DOHH2 (cell line): ENCODE measurements at regions not wholly inside any gene's neighbourhood (a gene's known extent, or its start where the extent isn't known, plus 50 kb on each side); places are given as distances from the start of the nearest gene placed in this dataset.

Source experiments
- H3F3A ChIP-seq: fragments of 200-600 bp; sonication (generic), shearing (Covaris generic); 2 replicates; pipeline ENCODE4 v1.6.0; 2016; ENCODE audit warnings: antibody characterized with exemption, mild to moderate bottlenecking; ENCODE audit not compliant: control insufficient read depth, insufficient read depth
- H3K27ac ChIP-seq: fragments of 200-600 bp; sonication (generic); 2 replicates; pipeline ENCODE4 v1.5.1; 2014; ENCODE audit warnings: low read depth, mild to moderate bottlenecking, low read length, moderate library complexity
- H3K27me3 ChIP-seq: fragments of 200-600 bp; sonication (generic); 2 replicates; pipeline ENCODE4 v1.6.1; 2014; ENCODE audit warnings: mild to moderate bottlenecking, low read length, mixed read lengths; ENCODE audit not compliant: control insufficient read depth
- H3K36me3 ChIP-seq: fragments of 200-600 bp; sonication (generic); 2 replicates; pipeline ENCODE4 v1.6.1; 2014; ENCODE audit warnings: mild to moderate bottlenecking, low read length, moderate library complexity, mixed read lengths; ENCODE audit not compliant: control insufficient read depth
- H3K4me1 ChIP-seq: fragments of 200-600 bp; sonication (generic); 2 replicates; pipeline ENCODE4 v1.6.1; 2014; ENCODE audit warnings: mild to moderate bottlenecking, low read length, mixed read lengths; ENCODE audit not compliant: control insufficient read depth
- H3K4me2 ChIP-seq: fragments of 200-600 bp; sonication (generic); 2 replicates; pipeline ENCODE4 v1.6.0; 2014; ENCODE audit warnings: mild to moderate bottlenecking, low read length, moderate library complexity
- H3K4me3 ChIP-seq: fragments of 200-600 bp; sonication (generic); 2 replicates; pipeline ENCODE4 v1.5.1; 2014; ENCODE audit warnings: mild to moderate bottlenecking, low read length, mixed read lengths
- H3K79me2 ChIP-seq: fragments of 200-600 bp; sonication (generic); 2 replicates; pipeline ENCODE4 v1.6.1; 2014; ENCODE audit warnings: mild to moderate bottlenecking, low read length, mixed read lengths; ENCODE audit not compliant: control insufficient read depth
- H3K9me2 ChIP-seq: fragments of 200-600 bp; sonication (generic); replicated peaks from 2 replicates; pipeline ENCODE4 v1.6.1; 2014; ENCODE audit warnings: mild to moderate bottlenecking, low read length, mixed read lengths; ENCODE audit not compliant: control insufficient read depth
- H3K9me3 ChIP-seq: fragments of 200-600 bp; sonication (generic); 2 replicates; pipeline ENCODE4 v1.6.1; 2014; ENCODE audit warnings: antibody characterized with exemption, low read length, mixed read lengths; ENCODE audit not compliant: control insufficient read depth, insufficient read depth
- H4K20me1 ChIP-seq: fragments of 200-600 bp; sonication (generic); 2 replicates; pipeline ENCODE4 v1.6.0; 2014; ENCODE audit warnings: low read depth, mild to moderate bottlenecking, antibody characterized with exemption, low read length, moderate library complexity; ENCODE audit not compliant: control insufficient read depth, insufficient read depth
- EZH2phosphoT487 ChIP-seq: fragments of 200-600 bp; sonication (generic); IDR thresholded peaks from 2 replicates; pipeline ENCODE4 v1.6.1; 2017; ENCODE audit warnings: borderline replicate concordance, mild to moderate bottlenecking, antibody characterized with exemption, low read length, moderate library complexity, mixed read lengths
- TF ChIP-seq, protein P1 (sequence below): fragments of 200-600 bp; sonication (generic); IDR thresholded peaks from one replicate; pipeline ENCODE4 v1.5.1; 2014; ENCODE audit warnings: antibody characterized with exemption, mild to moderate bottlenecking, low read depth, low read length; ENCODE audit not compliant: poor library complexity, severe bottlenecking

DNA sequence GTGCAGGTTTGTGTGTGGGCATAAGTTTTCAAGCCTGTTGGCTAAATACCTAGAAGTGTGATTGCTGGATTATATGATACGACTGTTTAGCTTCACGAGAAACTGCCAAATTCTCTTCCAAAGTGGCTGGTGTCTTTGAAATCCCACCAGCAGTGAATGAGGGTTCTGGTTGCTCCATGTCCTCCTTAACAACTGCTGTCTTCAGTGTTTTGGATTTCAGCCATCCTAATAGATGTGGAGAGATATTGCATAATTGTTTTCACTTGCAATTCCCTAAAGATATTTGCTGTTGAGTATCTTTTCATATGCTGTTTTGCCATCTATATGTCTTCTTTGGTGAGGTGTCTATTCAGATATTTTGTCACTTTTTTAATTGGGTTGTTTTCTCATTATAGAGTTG, 390.5 kb downstream of the ZNF536 start:
- no peaks in the 10 kb centered on the region for H3K9me3 ChIP-seq
- H3K9me2 ChIP-seq = no peaks in the 10 kb centered on the region
- no peaks in the 10 kb centered on the region for H4K20me1 ChIP-seq
- no peaks in the 10 kb centered on the region for H3K36me3 ChIP-seq
- no peaks in the 10 kb centered on the region for H3K79me2 ChIP-seq
- H3K4me1 ChIP-seq = no peaks in the 10 kb centered on the region
- H3K4me2 ChIP-seq = no peak overlapping the region
- no peak overlapping the region for H3K4me3 ChIP-seq
- H3K27ac ChIP-seq = no peak overlapping the region
- no peaks in the 10 kb centered on the region for H3F3A ChIP-seq
- TF ChIP-seq, protein P1, sequence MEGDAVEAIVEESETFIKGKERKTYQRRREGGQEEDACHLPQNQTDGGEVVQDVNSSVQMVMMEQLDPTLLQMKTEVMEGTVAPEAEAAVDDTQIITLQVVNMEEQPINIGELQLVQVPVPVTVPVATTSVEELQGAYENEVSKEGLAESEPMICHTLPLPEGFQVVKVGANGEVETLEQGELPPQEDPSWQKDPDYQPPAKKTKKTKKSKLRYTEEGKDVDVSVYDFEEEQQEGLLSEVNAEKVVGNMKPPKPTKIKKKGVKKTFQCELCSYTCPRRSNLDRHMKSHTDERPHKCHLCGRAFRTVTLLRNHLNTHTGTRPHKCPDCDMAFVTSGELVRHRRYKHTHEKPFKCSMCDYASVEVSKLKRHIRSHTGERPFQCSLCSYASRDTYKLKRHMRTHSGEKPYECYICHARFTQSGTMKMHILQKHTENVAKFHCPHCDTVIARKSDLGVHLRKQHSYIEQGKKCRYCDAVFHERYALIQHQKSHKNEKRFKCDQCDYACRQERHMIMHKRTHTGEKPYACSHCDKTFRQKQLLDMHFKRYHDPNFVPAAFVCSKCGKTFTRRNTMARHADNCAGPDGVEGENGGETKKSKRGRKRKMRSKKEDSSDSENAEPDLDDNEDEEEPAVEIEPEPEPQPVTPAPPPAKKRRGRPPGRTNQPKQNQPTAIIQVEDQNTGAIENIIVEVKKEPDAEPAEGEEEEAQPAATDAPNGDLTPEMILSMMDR = no peak
- TF ChIP-seq EZH2phosphoT487 = no peak
- H3K27me3 ChIP-seq = no peaks in the 10 kb centered on the region

DNA sequence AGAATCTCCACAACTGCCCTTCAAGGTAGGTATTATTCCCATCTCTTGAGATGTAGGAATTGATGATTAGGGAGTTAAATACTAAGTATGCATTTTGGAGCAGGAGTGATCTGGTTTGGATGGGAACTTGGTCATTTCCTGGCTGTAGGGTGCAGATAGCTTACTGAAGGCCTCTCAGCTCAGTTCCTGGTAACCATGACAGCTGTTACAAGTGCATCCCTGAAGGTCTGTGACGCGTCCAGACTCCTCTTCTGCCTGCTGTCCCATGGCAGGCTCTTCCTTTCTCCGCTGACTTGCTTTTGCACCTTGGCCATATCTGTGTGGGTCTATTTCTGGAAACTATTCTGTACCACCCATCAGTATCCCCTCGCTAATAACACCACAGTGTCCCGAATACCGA, 387.8 kb downstream of the ZNF536 start:
- Histone ChIP-seq H4K20me1 (no peaks in the 10 kb centered on the region), H3K9me3 (no peaks in the 10 kb centered on the region), H3F3A (no peaks in the 10 kb centered on the region), H3K36me3 (no peaks in the 10 kb centered on the region), H3K4me2 (no peak overlapping the region), H3K4me1 (no peaks in the 10 kb centered on the region), H3K27ac (no peak overlapping the region), H3K4me3 (no peak overlapping the region), H3K27me3 (no peaks in the 10 kb centered on the region), H3K9me2 (no peaks in the 10 kb centered on the region), H3K79me2 (no peaks in the 10 kb centered on the region)
- TF ChIP-seq, protein P1 = no peak
- TF ChIP-seq EZH2phosphoT487 = no peak

- Histone ChIP-seq H3K36me3 (no peaks in the 10 kb centered on the region), H3F3A (no peaks in the 10 kb centered on the region)
- TF ChIP-seq EZH2phosphoT487 = no peak
- TF ChIP-seq, protein P1 = no peak
These were observed 385.8 kb downstream of the ZNF536 start for GRCh38 chr19:30757837-30758617.

More at GRCh38 chr19:30757837-30758617, 385.8 kb downstream of the ZNF536 start:
- H3K4me3 ChIP-seq = no peak overlapping the region
- no peaks in the 10 kb centered on the region for H3K9me3 ChIP-seq
- no peak overlapping the region for H3K4me2 ChIP-seq
- H3K27me3 ChIP-seq = no peaks in the 10 kb centered on the region
- no peaks in the 10 kb centered on the region for H3K79me2 ChIP-seq
- H3K27ac ChIP-seq = no peak overlapping the region
- H4K20me1 ChIP-seq = no peaks in the 10 kb centered on the region
- H3K9me2 ChIP-seq = no peaks in the 10 kb centered on the region
- no peaks in the 10 kb centered on the region for H3K4me1 ChIP-seq
